ENCODE measurements at regions not wholly inside any gene's neighbourhood (a gene's known extent, or its start where the extent isn't known, plus 50 kb on each side); places are given as distances from the start of the nearest gene placed in this dataset.

DNA sequence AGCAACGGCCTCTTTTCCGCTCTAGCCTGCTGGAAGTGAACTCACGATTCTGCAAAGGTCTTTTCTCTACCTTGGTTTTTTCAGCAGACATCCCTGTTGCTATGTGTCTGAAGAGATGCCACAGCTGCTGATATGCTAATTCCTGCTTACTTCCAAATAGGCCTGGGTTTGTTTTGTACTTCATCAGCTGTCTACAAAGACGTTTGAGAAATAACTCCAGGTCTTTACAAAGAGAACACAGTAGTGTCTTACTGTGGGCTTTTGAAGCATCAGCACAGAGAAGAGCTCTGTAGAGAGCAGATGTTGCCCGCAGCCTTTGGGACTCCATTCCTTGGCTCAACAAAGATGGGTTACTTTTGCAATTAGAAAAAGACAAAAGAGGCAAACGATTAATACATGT is 1366.5 kb downstream of the AACS start:
- TF ChIP-seq, protein P1, sequence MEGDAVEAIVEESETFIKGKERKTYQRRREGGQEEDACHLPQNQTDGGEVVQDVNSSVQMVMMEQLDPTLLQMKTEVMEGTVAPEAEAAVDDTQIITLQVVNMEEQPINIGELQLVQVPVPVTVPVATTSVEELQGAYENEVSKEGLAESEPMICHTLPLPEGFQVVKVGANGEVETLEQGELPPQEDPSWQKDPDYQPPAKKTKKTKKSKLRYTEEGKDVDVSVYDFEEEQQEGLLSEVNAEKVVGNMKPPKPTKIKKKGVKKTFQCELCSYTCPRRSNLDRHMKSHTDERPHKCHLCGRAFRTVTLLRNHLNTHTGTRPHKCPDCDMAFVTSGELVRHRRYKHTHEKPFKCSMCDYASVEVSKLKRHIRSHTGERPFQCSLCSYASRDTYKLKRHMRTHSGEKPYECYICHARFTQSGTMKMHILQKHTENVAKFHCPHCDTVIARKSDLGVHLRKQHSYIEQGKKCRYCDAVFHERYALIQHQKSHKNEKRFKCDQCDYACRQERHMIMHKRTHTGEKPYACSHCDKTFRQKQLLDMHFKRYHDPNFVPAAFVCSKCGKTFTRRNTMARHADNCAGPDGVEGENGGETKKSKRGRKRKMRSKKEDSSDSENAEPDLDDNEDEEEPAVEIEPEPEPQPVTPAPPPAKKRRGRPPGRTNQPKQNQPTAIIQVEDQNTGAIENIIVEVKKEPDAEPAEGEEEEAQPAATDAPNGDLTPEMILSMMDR (IDR thresholded peaks at IDR 0.05; ENCODE audit: borderline replicate concordance, insufficient read depth, low read depth, low read length), result no peak
- H3K4me3 ChIP-seq (ENCODE audit: low read depth, low read length), result no peak overlapping the region

DNA sequence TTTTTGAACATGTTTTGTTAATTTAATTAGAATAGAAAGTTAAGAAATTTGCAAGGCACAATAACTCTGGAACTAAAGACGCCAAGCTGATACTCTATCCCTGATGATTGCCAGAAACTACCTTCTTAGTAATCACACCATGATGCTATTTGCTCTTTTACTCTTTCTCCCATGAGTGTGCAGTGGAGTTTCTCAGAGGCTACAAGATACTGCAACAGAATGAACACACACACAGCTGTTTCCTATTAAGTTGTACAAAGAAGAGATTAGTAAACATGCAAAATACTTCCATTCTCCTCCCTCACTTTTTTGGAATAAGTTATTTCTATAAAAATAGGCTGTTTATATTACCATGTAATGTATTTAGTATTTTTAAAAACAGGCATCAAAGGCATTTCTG is 1367.5 kb downstream of the AACS start:
- TF ChIP-seq, protein P1 (IDR thresholded peaks at IDR 0.05; ENCODE audit: borderline replicate concordance, insufficient read depth, low read depth, low read length), result no peak
- H3K4me3 ChIP-seq (ENCODE audit: low read depth, low read length), result no peak overlapping the region

DNA sequence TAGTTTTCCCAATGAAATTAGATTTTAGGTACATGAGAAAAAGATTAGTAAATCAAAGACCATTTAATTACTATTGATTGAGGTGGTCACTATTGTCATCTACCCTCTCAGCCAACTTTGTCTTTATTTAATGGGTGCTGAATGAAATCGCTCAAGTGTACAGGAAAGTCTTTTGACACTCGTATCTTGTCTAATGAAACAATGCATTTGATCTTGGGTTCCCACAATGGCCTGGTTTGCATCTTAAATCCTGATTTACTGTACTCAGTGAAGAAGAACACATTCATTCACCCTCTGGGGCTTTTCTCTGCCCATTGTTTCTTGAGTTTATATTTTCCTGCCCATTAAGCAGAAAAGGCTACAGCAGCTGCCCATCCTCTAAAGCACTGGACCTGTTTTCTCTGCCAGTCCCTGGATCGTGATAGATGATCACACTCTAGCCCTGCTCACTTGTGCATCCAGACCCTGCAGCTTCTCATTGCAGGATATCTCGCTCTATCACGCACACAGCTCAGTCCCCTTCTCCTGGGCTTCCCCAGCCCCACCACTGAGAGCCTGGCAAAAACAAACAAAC is 1369.3 kb downstream of the AACS start:
- H3K4me3 ChIP-seq (ENCODE audit: low read depth, low read length), result no peak overlapping the region
- TF ChIP-seq, protein P1 (IDR thresholded peaks at IDR 0.05; ENCODE audit: borderline replicate concordance, insufficient read depth, low read depth, low read length), result no peak

DNA sequence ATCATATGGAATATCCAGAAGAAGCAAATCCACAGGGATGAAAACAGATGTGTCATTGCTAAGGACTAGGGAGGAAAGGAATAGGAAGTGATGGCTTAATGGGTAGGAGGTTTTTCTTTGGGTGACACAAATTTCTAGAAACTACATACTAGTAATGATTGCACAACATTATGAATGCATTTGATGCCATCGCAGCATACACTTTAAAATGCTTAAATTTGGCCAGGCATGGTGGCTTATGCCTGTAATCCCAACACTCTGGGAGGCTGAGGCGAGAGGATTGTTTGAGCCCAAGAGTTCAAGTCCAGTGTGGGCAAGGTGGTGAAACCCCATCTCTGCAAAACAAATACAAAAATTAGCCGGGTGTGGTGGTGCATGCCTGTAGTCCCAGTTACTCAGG is 1370.8 kb downstream of the AACS start:
- TF ChIP-seq, protein P1 (IDR thresholded peaks at IDR 0.05; ENCODE audit: borderline replicate concordance, insufficient read depth, low read depth, low read length), result no peak
- H3K4me3 ChIP-seq (ENCODE audit: low read depth, low read length), result no peak overlapping the region

DNA sequence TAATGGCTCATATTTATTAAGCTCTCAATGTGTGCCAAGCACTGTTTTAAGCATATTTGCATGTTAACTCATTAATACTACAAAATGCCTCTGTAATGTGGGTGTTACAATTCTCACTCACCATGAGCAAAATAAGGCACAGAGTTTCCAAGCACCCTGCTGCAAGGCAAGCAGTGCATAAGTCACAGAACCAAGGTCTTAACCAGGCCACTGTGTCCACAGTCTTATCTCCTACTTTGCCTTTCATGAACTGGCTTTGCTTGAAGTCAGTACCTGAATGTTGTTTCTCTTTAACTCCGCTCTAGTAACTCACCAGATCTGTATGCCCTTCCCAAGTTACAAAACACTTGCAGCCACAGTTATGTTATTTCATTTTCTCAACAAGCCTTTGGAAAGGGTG is 1372.7 kb downstream of the AACS start:
- TF ChIP-seq, protein P1 (IDR thresholded peaks at IDR 0.05; ENCODE audit: borderline replicate concordance, insufficient read depth, low read depth, low read length), result no peak

DNA sequence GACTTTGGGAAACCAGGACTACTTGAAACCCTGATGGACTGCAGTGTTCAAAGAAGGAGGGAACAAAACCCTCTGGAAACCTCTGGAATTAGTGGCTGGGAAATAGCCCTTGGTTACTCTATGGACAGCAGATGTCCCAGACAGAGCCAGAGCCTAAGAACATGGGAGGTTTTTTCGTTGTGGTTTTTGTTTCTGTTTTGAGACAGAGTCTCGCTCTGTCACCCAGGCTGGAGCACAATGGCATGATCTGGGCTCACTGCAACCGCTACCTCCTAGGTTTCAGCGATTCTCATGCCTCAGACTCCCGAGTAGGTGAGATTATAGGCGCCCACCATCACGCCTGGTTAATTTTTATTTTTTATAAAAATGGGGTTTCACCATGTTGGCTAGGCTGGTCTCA is 1378.7 kb downstream of the AACS start:
- no peak overlapping the region for H3K4me3 ChIP-seq (ENCODE audit: low read depth, low read length)
- TF ChIP-seq, protein P1 (IDR thresholded peaks at IDR 0.05; ENCODE audit: borderline replicate concordance, insufficient read depth, low read depth, low read length), result no peak

More for the DNA sequence above, 1372.7 kb downstream of the AACS start:
- no peak overlapping the region for H3K4me3 ChIP-seq (ENCODE audit: low read depth, low read length)

DNA sequence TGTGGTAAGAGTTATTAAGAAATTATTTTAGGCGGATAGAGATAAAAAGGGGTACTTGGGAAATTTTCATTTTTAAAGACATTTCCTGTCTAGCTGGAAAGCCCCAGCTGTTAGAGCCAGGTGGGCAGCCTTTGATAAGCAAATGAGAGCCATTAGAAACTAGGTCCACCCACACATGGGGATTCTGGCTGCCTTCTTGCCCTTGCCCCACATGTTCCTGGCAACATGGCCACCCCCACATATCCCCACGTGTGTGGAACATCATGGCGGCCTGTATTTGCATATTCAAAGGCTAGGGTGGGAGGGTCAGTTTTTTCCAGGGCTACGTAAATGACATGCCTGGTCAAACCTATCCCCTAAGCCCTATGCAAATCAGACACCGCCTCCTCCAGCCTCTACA is 1382.1 kb downstream of the AACS start:
- H3K4me3 ChIP-seq (ENCODE audit: low read depth, low read length), result no peak overlapping the region
- TF ChIP-seq, protein P1 (IDR thresholded peaks at IDR 0.05; ENCODE audit: borderline replicate concordance, insufficient read depth, low read depth, low read length), result no peak

All from GM12875 (cell line).